Tibial nerve (tissue), 4 donors: ENCODE measurements at regions not wholly inside any gene's neighbourhood (a gene's known extent, or its start where the extent isn't known, plus 50 kb on each side); places are given as distances from the start of the nearest gene placed in this dataset.

Experiments used
- DNase-seq, 2 donors: peaks; one replicate each; pipeline ENCODE4 v3.0.0-alpha.2; 2019; ENCODE audit warnings: low spot score in 2 of 2
- H3K27ac ChIP-seq, 4 donors: fragments of 200-600 bp; sonication (generic) in 3 of 4; one replicate each; pipeline ENCODE4 v1.5.1; 2017 to 2019; ENCODE audit warnings: mild to moderate bottlenecking in 1 of 4
- H3K27me3 ChIP-seq, 2 donors: fragments of 200-600 bp; sonication (generic) in 1 of 2; one replicate each; pipeline versions ENCODE4 v1.5.1 to v1.6.0; 2017 to 2019
- H3K36me3 ChIP-seq, 3 donors: fragments of 200-600 bp; sonication (generic); one replicate each; pipeline ENCODE4 v1.5.1; 2018 to 2019
- H3K4me1 ChIP-seq, 4 donors: fragments of 200-600 bp; sonication (generic) in 3 of 4; one replicate each; pipeline ENCODE4 v1.5.1; 2017 to 2019
- H3K4me3 ChIP-seq, 4 donors: fragments of 200-600 bp; sonication (generic) in 3 of 4; one replicate each; pipeline ENCODE4 v1.5.1; 2017 to 2019; ENCODE audit warnings: mild to moderate bottlenecking in 1 of 4, moderate library complexity in 1 of 4
- H3K9me3 ChIP-seq, 4 donors: fragments of 200-600 bp; sonication (generic) in 3 of 4; one replicate each; pipeline ENCODE4 v1.5.1; 2017 to 2019
- CTCF ChIP-seq, 5 experiments: fragments of 200-600 bp in 3 of 5; fragments of 450-650 bp in 2 of 5; sonication (generic) in 3 of 5; IDR thresholded peaks; one replicate each; pipeline ENCODE4 v1.5.1; 2016 to 2019; ENCODE audit warnings: antibody characterized with exemption in 5 of 5, mild to moderate bottlenecking in 3 of 5, moderate library complexity in 2 of 5
- EP300 ChIP-seq, 2 donors: sonication (generic); formaldehyde crosslinking; IDR thresholded peaks; one replicate each; pipeline ENCODE4 v1.6.1; 2017; ENCODE audit warnings: antibody characterized with exemption in 2 of 2, mild to moderate bottlenecking in 1 of 2
- POLR2A ChIP-seq, 2 donors: fragments of 450-650 bp; IDR thresholded peaks; one replicate each; pipeline ENCODE4 v1.6.1; 2017; ENCODE audit warnings: antibody characterized with exemption in 2 of 2, mild to moderate bottlenecking in 2 of 2, moderate library complexity in 2 of 2
- WGBS, 2 donors: methylation state at CpG; one replicate each; pipeline ENCODE4 v1.1.5; 2018; 5-methylcytosine and 5-hydroxymethylcytosine counted together

- H3K9me3 ChIP-seq, result no peaks in the 10 kb centered on the region
- peaks cover 0 to 11% (median 0%) of the 10 kb centered on the region in 4 donors for H3K4me1 ChIP-seq
- H3K27me3 ChIP-seq, result no peaks in the 10 kb centered on the region
- no peak overlapping the region for H3K4me3 ChIP-seq
- TF ChIP-seq POLR2A (IDR thresholded peaks at IDR 0.05), result no peak
- TF ChIP-seq CTCF (IDR thresholded peaks at IDR 0.05), result no peak
- no peak for TF ChIP-seq EP300 (IDR thresholded peaks at IDR 0.05)
- WGBS, 2 donors, result 64 to 81% methylated on average over 3 of the region's 3 CpGs
- DNase-seq, result no peak
- no peak overlapping the region for H3K27ac ChIP-seq
- no peaks in the 10 kb centered on the region for H3K36me3 ChIP-seq
Measured at GRCh38 chr2:48844417-48845155, 89.1 kb upstream of the LHCGR start.

GRCh38 chr2:48841126-48841525 lies 85.6 kb upstream of the LHCGR start:
- H3K4me1 ChIP-seq, result peaks cover 0 to 11% (median 0%) of the 10 kb centered on the region in 4 donors
- TF ChIP-seq POLR2A (IDR thresholded peaks at IDR 0.05) (no peak), EP300 (IDR thresholded peaks at IDR 0.05) (no peak), CTCF (IDR thresholded peaks at IDR 0.05) (no peak)
- no peak overlapping the region for H3K27ac ChIP-seq
- DNase-seq, result no peak
- H3K36me3 ChIP-seq, result no peaks in the 10 kb centered on the region
- no peaks in the 10 kb centered on the region for H3K9me3 ChIP-seq
- no peaks in the 10 kb centered on the region for H3K27me3 ChIP-seq
- H3K4me3 ChIP-seq, result no peak overlapping the region
- WGBS, 2 donors, result 98 to 100% methylated on average over 2 of the region's 2 CpGs

- H3K36me3 ChIP-seq, result no peaks in the 10 kb centered on the region
- no peaks in the 10 kb centered on the region for H3K27me3 ChIP-seq
- WGBS, 2 donors, result 41 to 50% methylated on average over 2 of the region's 2 CpGs
- H3K9me3 ChIP-seq, result peaks cover 0 to 25% (median 0%) of the 10 kb centered on the region in 4 donors
- TF ChIP-seq EP300 (IDR thresholded peaks at IDR 0.05), result no peak
- no peak for TF ChIP-seq CTCF (IDR thresholded peaks at IDR 0.05)
- TF ChIP-seq POLR2A (IDR thresholded peaks at IDR 0.05), result no peak
- no peak overlapping the region for H3K27ac ChIP-seq
- no peaks in the 10 kb centered on the region for H3K4me1 ChIP-seq
- H3K4me3 ChIP-seq, result no peak overlapping the region
- DNase-seq, result no peak
Measured at GRCh38 chr2:48838029-48838428, 82.5 kb upstream of the LHCGR start.

- Histone ChIP-seq H3K4me1 (no peaks in the 10 kb centered on the region), H3K27me3 (no peaks in the 10 kb centered on the region), H3K4me3 (no peak overlapping the region), H3K27ac (no peak overlapping the region), H3K36me3 (no peaks in the 10 kb centered on the region), H3K9me3 (peaks cover 0 to 12% (median 0%) of the 10 kb centered on the region in 4 donors)
- DNase-seq, result no peak
- TF ChIP-seq EP300 (IDR thresholded peaks at IDR 0.05), result no peak
- no peak for TF ChIP-seq CTCF (IDR thresholded peaks at IDR 0.05)
- no peak for TF ChIP-seq POLR2A (IDR thresholded peaks at IDR 0.05)
Measured at GRCh38 chr2:48829569-48829968, 74.0 kb upstream of the LHCGR start.

GRCh38 chr2:48829036-48829435 lies 73.5 kb upstream of the LHCGR start:
- TF ChIP-seq POLR2A (IDR thresholded peaks at IDR 0.05) (no peak), CTCF (IDR thresholded peaks at IDR 0.05) (no peak), EP300 (IDR thresholded peaks at IDR 0.05) (no peak)
- Histone ChIP-seq H3K27me3 (no peaks in the 10 kb centered on the region), H3K27ac (no peak overlapping the region), H3K4me3 (no peak overlapping the region), H3K9me3 (peaks cover 0 to 6% (median 0%) of the 10 kb centered on the region in 4 donors), H3K36me3 (no peaks in the 10 kb centered on the region), H3K4me1 (no peaks in the 10 kb centered on the region)
- DNase-seq, result no peak
